K562 (cell line): ENCODE measurements at regions not wholly inside any gene's neighbourhood (a gene's known extent, or its start where the extent isn't known, plus 50 kb on each side); places are given as distances from the start of the nearest gene placed in this dataset.

Experiments
- ATAC-seq: fragments of 200-7000 bp; cut with Tn5 transposase; 3 replicates; pipeline ENCODE4 v1.9.1; 2020; ENCODE audit warnings: moderate library complexity
- BruUV-seq: library from RNA; stranded (reverse); fragments of 400-500 nt; replicated peaks from 2 replicates; lab custom pipeline; 2021; lab: Mats Ljungman, UMichigan
- CTCF ChIA-PET: fragments of 300-600 bp; formaldehyde crosslinking; extraction: SDS; loops from one replicate; lab custom pipeline; 2021; ENCODE audit warnings: low intra/inter-chr PET ratio; lab: Yijun Ruan, JAX
- POLR2A ChIA-PET: fragments of 300-600, 350-650 bp; sonication (Branson Sonifier 250); formaldehyde crosslinking; extraction: SDS; loops from one replicate; lab custom pipeline; 2021; ENCODE audit warnings: antibody characterized with exemption, inconsistent platforms; lab: Yijun Ruan, JAX
- DNase-seq, 4 experiments: peaks; one replicate each; pipeline versions ENCODE4 v3.0.0 to v3.0.0-alpha.2; 2011 to 2018; ENCODE audit warnings: low spot score in 3 of 4, mixed read lengths in 3 of 4; ENCODE audit errors: extremely low read depth in 1 of 4
- FAIRE-seq: peaks from 2 replicates; lab custom pipeline; 2011; peaks lifted over from hg19 to GRCh38; lab: Jason Lieb, UNC
- H2AFZ ChIP-seq: 2 replicates; pipeline ENCODE4 v1.6.0; 2011; ENCODE audit warnings: low read depth, low read length, control low read depth, inconsistent platforms
- H3K27ac ChIP-seq: fragments of 200-600 bp; 3 replicates; pipeline ENCODE4 v1.8.0; 2011; ENCODE audit warnings: low read depth, mild to moderate bottlenecking, control low read depth, inconsistent platforms, low read length, moderate library complexity, mixed read lengths; ENCODE audit errors: extremely low read depth
- H3K27me3 ChIP-seq, 2 experiments: fragments of 300-600 bp in 1 of 2; 2 replicates in 1 of 2; 3 replicates in 1 of 2; pipeline versions ENCODE4 v1.6.0 to v1.8.0; 2011; ENCODE audit warnings: inconsistent platforms in 2 of 2, low read length in 2 of 2, mild to moderate bottlenecking in 1 of 2, mixed read lengths in 1 of 2, moderate library complexity in 1 of 2; ENCODE audit not compliant: control insufficient read depth in 2 of 2, insufficient read depth in 2 of 2
- H3K36me3 ChIP-seq: fragments of 300-600 bp; 3 replicates; pipeline ENCODE4 v1.8.0; 2011; ENCODE audit warnings: mild to moderate bottlenecking, low read length, inconsistent platforms; ENCODE audit not compliant: control insufficient read depth, insufficient read depth
- H3K4me1 ChIP-seq, 2 experiments: fragments of 200-600 bp in 1 of 2; replicated peaks in 1 of 2; 2 replicates in 1 of 2; 3 replicates in 1 of 2; pipeline versions ENCODE4 v1.5.1 to v1.8.0; 2011; ENCODE audit warnings: inconsistent platforms in 2 of 2, low read length in 2 of 2, mild to moderate bottlenecking in 1 of 2, mixed read lengths in 1 of 2, moderate library complexity in 1 of 2; ENCODE audit not compliant: control insufficient read depth in 2 of 2, insufficient read depth in 2 of 2
- H3K4me2 ChIP-seq: 2 replicates; pipeline ENCODE4 v1.6.1; 2011; ENCODE audit warnings: low read length, control low read depth, inconsistent platforms, mixed read lengths; ENCODE audit not compliant: insufficient read depth
- H3K4me3 ChIP-seq: fragments of 200-600 bp; sonication (generic), shearing (Covaris generic); 2 replicates; pipeline ENCODE4 v1.5.1; 2016; ENCODE audit warnings: control low read depth, inconsistent platforms
- H3K79me2 ChIP-seq: fragments of 200-600 bp; 3 replicates; pipeline ENCODE4 v1.8.0; 2011; ENCODE audit warnings: low read length, inconsistent platforms; ENCODE audit not compliant: control insufficient read depth, insufficient read depth
- H3K9ac ChIP-seq, 2 experiments: 2 replicates each; pipeline versions ENCODE4 v1.6.0 to v1.6.1; 2011; ENCODE audit warnings: low read depth in 2 of 2, low read length in 2 of 2, control low read depth in 1 of 2, inconsistent platforms in 1 of 2, mild to moderate bottlenecking in 1 of 2, mixed read lengths in 1 of 2; ENCODE audit not compliant: insufficient read depth in 1 of 2
- H3K9me1 ChIP-seq: one replicate; pipeline ENCODE4 v1.6.0; 2011; ENCODE audit warnings: inconsistent platforms, mild to moderate bottlenecking, low read length, moderate library complexity; ENCODE audit not compliant: control insufficient read depth, insufficient read depth
- H3K9me3 ChIP-seq: replicated peaks from 2 replicates; pipeline ENCODE4 v1.5.1; 2011; ENCODE audit warnings: low read depth, low read length, inconsistent platforms; ENCODE audit not compliant: control insufficient read depth, insufficient read depth
- H4K20me1 ChIP-seq: replicated peaks from 2 replicates; pipeline ENCODE4 v1.6.1; 2011; ENCODE audit warnings: low read length, inconsistent platforms, mixed read lengths; ENCODE audit not compliant: control insufficient read depth, insufficient read depth
- ASH1L ChIP-seq: fragments of 450-650 bp; IDR thresholded peaks from 2 replicates; pipeline ENCODE4 v1.6.1; 2018; ENCODE audit warnings: borderline replicate concordance, mild to moderate bottlenecking, low read depth; ENCODE audit not compliant: partially characterized antibody
- CBX5 ChIP-seq: IDR thresholded peaks from 2 replicates; pipeline ENCODE4 v1.6.1; 2014; ENCODE audit warnings: low read depth, borderline replicate concordance
- CHAMP1 ChIP-seq: fragments of 450-650 bp; IDR thresholded peaks from 2 replicates; pipeline ENCODE4 v1.6.1; 2016; ENCODE audit warnings: mild to moderate bottlenecking
- CREB5 ChIP-seq: fragments of 250-450 bp; sonication (Bioruptor Pico); IDR thresholded peaks from 2 replicates; pipeline ENCODE4 v1.5.0; 2020; ENCODE audit warnings: mild to moderate bottlenecking
- DEAF1 ChIP-seq: fragments of 450-650 bp; formaldehyde crosslinking; IDR thresholded peaks from 2 replicates; pipeline ENCODE4 v1.4.0; 2020; ENCODE audit warnings: mild to moderate bottlenecking, moderate library complexity
- KAT2B ChIP-seq: IDR thresholded peaks from one replicate; pipeline ENCODE4 v1.6.1; 2012; ENCODE audit warnings: low read depth, mild to moderate bottlenecking, control low read depth, inconsistent platforms, low read length, moderate library complexity
- LARP7 ChIP-seq: fragments of 450-650 bp; IDR thresholded peaks from 2 replicates; pipeline ENCODE4 v1.6.1; 2016
- RAD51 ChIP-seq: fragments of 450-650 bp; IDR thresholded peaks from 2 replicates; pipeline ENCODE4 v1.7.1; 2016; ENCODE audit warnings: low read depth, mild to moderate bottlenecking, borderline replicate concordance
- SMARCC2 ChIP-seq: fragments of 450-650 bp; IDR thresholded peaks from 2 replicates; pipeline ENCODE4 v1.6.1; 2017; ENCODE audit warnings: antibody characterized with exemption, moderate library complexity, mild to moderate bottlenecking, low read depth
- STAG1 ChIP-seq: sonication (generic); formaldehyde crosslinking; IDR thresholded peaks from 2 replicates; pipeline ENCODE4 v1.5.0; 2020; ENCODE audit warnings: missing genetic modification reagents, borderline replicate concordance
- TCF15 ChIP-seq: fragments of 250-450 bp; sonication (Bioruptor Pico); IDR thresholded peaks from 2 replicates; pipeline ENCODE4 v1.8.0; 2022; ENCODE audit warnings: moderate library complexity, mild to moderate bottlenecking, inconsistent platforms
- ZNF175 ChIP-seq: fragments of 200-800 bp; sonication (Bioruptor generic); IDR thresholded peaks from 2 replicates; pipeline ENCODE4 v1.6.1; 2016; ENCODE audit warnings: low read depth, mild to moderate bottlenecking, missing genetic modification characterization, missing compliant biosample characterization
- WGBS: fragments of 100-300 bp; shearing (Covaris generic); methylation state at CpG from one replicate; pipeline ENCODE4 v1.1.6; 2016; ENCODE audit warnings: low coverage, mixed read lengths; ENCODE audit not compliant: insufficient coverage; ENCODE audit errors: missing lambda C conversion rate; 5-methylcytosine and 5-hydroxymethylcytosine counted together
- in situ Hi-C: fragments of 300-500 bp; cut with MboI; formaldehyde crosslinking; loops from 4 replicates; pipeline ENCODE4 v1.15.0; 2018; ENCODE audit warnings: inconsistent platforms, mixed read lengths
- intact Hi-C: fragments of 100-400 bp; cut with micrococcal nuclease; formaldehyde crosslinking; loops from 2 replicates; pipeline ENCODE4 v1.14.2; 2022

GRCh38 chr4:8703401-8703696, 110.8 kb downstream of the CPZ start:
- Histone ChIP-seq H3K9me1 (no peaks in the 10 kb centered on the region), H3K4me3 (no peak overlapping the region), H3K9me3 (no peaks in the 10 kb centered on the region), H3K27ac (no peak overlapping the region), H3K27me3 (peaks cover 9 to 65% of the 10 kb centered on the region in 2 experiments; a peak in 3 of 5 replicates), H3K36me3 (no peaks in the 10 kb centered on the region), H2AFZ (no peak overlapping the region), H3K79me2 (no peaks in the 10 kb centered on the region), H3K4me1 (peaks cover 0 to 3% of the 10 kb centered on the region in 2 experiments; a peak in 1 of 5 replicates), H3K4me2 (no peak overlapping the region), H4K20me1 (no peaks in the 10 kb centered on the region; the same call in 1 of the 2 replicates), H3K9ac (no peak overlapping the region)
- ATAC-seq = no peak
- in situ Hi-C loops = no loop called here
- intact Hi-C loops = no loop called here
- CTCF ChIA-PET = no interaction called here
- 0% methylated on average over 4 of the region's 4 CpGs for WGBS
- TF ChIP-seq CREB5 (CRISPR knock-in tag) (no peak), STAG1 (CRISPR knock-in tag) (no peak), TCF15 (no peak), ASH1L (no peak), ZNF175 (CRISPR knock-in tag) (no peak), DEAF1 (CRISPR knock-in tag) (no peak), SMARCC2 (no peak), CBX5 (no peak), KAT2B (no peak), RAD51 (no peak), LARP7 (no peak), CHAMP1 (no peak)
- POLR2A ChIA-PET = no interaction called here
- BruUV-seq = no TSS peak
- DNase-seq = no peak
- no peak for FAIRE-seq
